HepG2 (cell line): ENCODE measurements at regions not wholly inside any gene's neighbourhood (a gene's known extent, or its start where the extent isn't known, plus 50 kb on each side); places are given as distances from the start of the nearest gene placed in this dataset.
"Not testable (repeated sequence)": the region's sequence is repeated elsewhere in the genome, so short reads cannot be mapped to it uniquely, and the experiment has no call there.

Experiments used
- ATAC-seq: fragments of 200-7000 bp; cut with Tn5 transposase; 3 replicates; pipeline ENCODE4 v1.9.1; 2020; ENCODE audit warnings: mild to moderate bottlenecking, moderate library complexity
- BruUV-seq: library from RNA; stranded (reverse); fragments of 400-500 nt; replicated peaks from 2 replicates; lab custom pipeline; 2021; lab: Mats Ljungman, UMichigan
- CTCF ChIA-PET: fragments of 300-600 bp; formaldehyde crosslinking; extraction: SDS; loops from one replicate; lab custom pipeline; 2021; ENCODE audit warnings: low total read pairs, inconsistent platforms, low intra/inter-chr PET ratio; lab: Yijun Ruan, JAX
- POLR2A ChIA-PET: fragments of 350-600 bp; sonication (Branson Sonifier 250); formaldehyde crosslinking; loops from one replicate; lab custom pipeline; 2020; ENCODE audit warnings: antibody characterized with exemption, inconsistent platforms; lab: Yijun Ruan, JAX
- DNase-seq: peaks from one replicate; pipeline ENCODE4 v3.0.0-alpha.2; 2015; ENCODE audit warnings: low spot score
- FAIRE-seq: peaks from 3 replicates; lab custom pipeline; 2011; peaks lifted over from hg19 to GRCh38; lab: Jason Lieb, UNC
- H2AFZ ChIP-seq: one replicate; pipeline ENCODE4 v1.6.1; 2011; ENCODE audit warnings: low read length, inconsistent platforms
- H3K27ac ChIP-seq: fragments of 300-600 bp; 3 replicates; pipeline ENCODE4 v1.8.0; 2011; ENCODE audit warnings: mixed run types, mild to moderate bottlenecking, mixed read lengths, low read length, inconsistent platforms; ENCODE audit not compliant: insufficient read depth; ENCODE audit errors: extremely low read length
- H3K27me3 ChIP-seq, 2 experiments: fragments of 200-600 bp in 1 of 2; 2 replicates in 1 of 2; 3 replicates in 1 of 2; pipeline versions ENCODE4 v1.6.0 to v1.8.0; 2011; ENCODE audit warnings: low read length in 2 of 2, mild to moderate bottlenecking in 2 of 2, moderate library complexity in 2 of 2, inconsistent platforms in 1 of 2; ENCODE audit not compliant: insufficient read depth in 2 of 2, control insufficient read depth in 1 of 2
- H3K36me3 ChIP-seq, 2 experiments: fragments of 200-600 bp in 1 of 2; replicated peaks in 1 of 2; 2 replicates in 1 of 2; 3 replicates in 1 of 2; pipeline versions ENCODE4 v1.5.1 to v1.8.0; 2011; ENCODE audit warnings: low read length in 2 of 2, inconsistent platforms in 1 of 2; ENCODE audit not compliant: insufficient read depth in 2 of 2, control insufficient read depth in 1 of 2
- H3K4me1 ChIP-seq: 2 replicates; pipeline ENCODE4 v1.5.1; 2012; ENCODE audit warnings: low read length, inconsistent platforms; ENCODE audit not compliant: insufficient read depth
- H3K4me2 ChIP-seq: 2 replicates; pipeline ENCODE4 v1.6.0; 2011; ENCODE audit warnings: low read depth, low read length, inconsistent platforms
- H3K4me3 ChIP-seq, 3 experiments: fragments of 200-600 bp in 1 of 3; sonication (generic), shearing (Covaris generic) in 1 of 3; replicated peaks in 1 of 3; 2 replicates each; pipeline ENCODE4 v1.5.1; 2011 to 2016; ENCODE audit warnings: low read length in 3 of 3, inconsistent platforms in 2 of 3, low read depth in 2 of 3, mild to moderate bottlenecking in 2 of 3, control low read depth in 1 of 3, mixed read lengths in 1 of 3; ENCODE audit not compliant: insufficient read depth in 1 of 3
- H3K79me2 ChIP-seq: one replicate; pipeline ENCODE4 v1.6.1; 2011; ENCODE audit warnings: low read length, inconsistent platforms; ENCODE audit not compliant: insufficient read depth
- H3K9ac ChIP-seq: 2 replicates; pipeline ENCODE4 v1.6.0; 2011; ENCODE audit warnings: mild to moderate bottlenecking, low read depth, low read length, inconsistent platforms; ENCODE audit not compliant: insufficient read depth
- H3K9me3 ChIP-seq: 2 replicates; pipeline ENCODE4 v1.5.1; 2012; ENCODE audit warnings: mild to moderate bottlenecking, low read length
- H4K20me1 ChIP-seq: 2 replicates; pipeline ENCODE4 v1.6.0; 2011; ENCODE audit warnings: inconsistent platforms, mild to moderate bottlenecking, low read length, moderate library complexity; ENCODE audit not compliant: insufficient read depth
- WGBS: methylation state at CpG from one replicate; pipeline ENCODE4 v1.1.6; 2017; ENCODE audit warnings: low lambda C conversion rate; 5-methylcytosine and 5-hydroxymethylcytosine counted together
- in situ Hi-C: cut with HindIII; loops from 2 replicates; pipeline ENCODE4 v1.10.0; 2017; ENCODE audit warnings: low pct_unique_long_range_greater_than_20kb; ENCODE audit not compliant: extremely low pct_ligation_motif_present
- intact Hi-C: fragments of 100-400 bp; cut with micrococcal nuclease; formaldehyde crosslinking; loops from one replicate; pipeline ENCODE4 v1.10.0; 2022; ENCODE audit not compliant: unreplicated experiment
- TF ChIP-seq, protein P1 (sequence below): sonication (generic); formaldehyde crosslinking; IDR thresholded peaks from 2 replicates; pipeline ENCODE4 v1.5.0; 2020; ENCODE audit warnings: mild to moderate bottlenecking, missing genetic modification reagents, moderate library complexity

DNA sequence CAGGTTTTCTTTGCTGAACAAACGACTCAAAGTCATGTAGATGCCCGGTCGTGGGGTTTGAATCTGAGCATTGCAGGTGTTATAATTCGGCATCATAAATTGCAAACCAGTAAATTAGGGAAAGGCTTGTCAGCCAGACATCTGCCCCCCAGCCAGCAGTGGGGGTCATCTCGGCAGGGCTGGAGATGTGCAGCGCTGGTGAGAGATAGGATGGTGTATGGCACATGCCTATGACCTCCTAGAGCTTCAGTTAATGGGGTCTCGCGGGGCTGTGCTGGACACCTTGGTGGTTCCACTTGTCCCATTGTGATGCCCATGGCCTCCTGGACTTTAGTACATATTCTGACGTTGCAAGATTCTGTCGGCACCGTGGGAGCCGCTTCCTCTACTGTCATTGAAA lies 4147.2 kb upstream of the TPTE start:
- H3K4me3 ChIP-seq, intact Hi-C loops, in situ Hi-C loops, H3K9ac ChIP-seq, H3K4me1 ChIP-seq, H3K36me3 ChIP-seq, ATAC-seq, H3K9me3 ChIP-seq, BruUV-seq, H3K27me3 ChIP-seq, FAIRE-seq, H3K27ac ChIP-seq, H4K20me1 ChIP-seq, H2AFZ ChIP-seq, H3K79me2 ChIP-seq, CTCF ChIA-PET: not testable (repeated sequence)
- TF ChIP-seq, protein P1, sequence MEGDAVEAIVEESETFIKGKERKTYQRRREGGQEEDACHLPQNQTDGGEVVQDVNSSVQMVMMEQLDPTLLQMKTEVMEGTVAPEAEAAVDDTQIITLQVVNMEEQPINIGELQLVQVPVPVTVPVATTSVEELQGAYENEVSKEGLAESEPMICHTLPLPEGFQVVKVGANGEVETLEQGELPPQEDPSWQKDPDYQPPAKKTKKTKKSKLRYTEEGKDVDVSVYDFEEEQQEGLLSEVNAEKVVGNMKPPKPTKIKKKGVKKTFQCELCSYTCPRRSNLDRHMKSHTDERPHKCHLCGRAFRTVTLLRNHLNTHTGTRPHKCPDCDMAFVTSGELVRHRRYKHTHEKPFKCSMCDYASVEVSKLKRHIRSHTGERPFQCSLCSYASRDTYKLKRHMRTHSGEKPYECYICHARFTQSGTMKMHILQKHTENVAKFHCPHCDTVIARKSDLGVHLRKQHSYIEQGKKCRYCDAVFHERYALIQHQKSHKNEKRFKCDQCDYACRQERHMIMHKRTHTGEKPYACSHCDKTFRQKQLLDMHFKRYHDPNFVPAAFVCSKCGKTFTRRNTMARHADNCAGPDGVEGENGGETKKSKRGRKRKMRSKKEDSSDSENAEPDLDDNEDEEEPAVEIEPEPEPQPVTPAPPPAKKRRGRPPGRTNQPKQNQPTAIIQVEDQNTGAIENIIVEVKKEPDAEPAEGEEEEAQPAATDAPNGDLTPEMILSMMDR (CRISPR knock-in tag): 0 out of 2 replicates have a peak, but pooled peaks have one; percentile 23
- POLR2A ChIA-PET: interaction anchor here (3.2 kb wide), 1 partner anchor 11 kb away, joined by 27 read pairs; no protein-coding TSS in a partner anchor
- 21% methylated on average over 12 of the region's 12 CpGs for WGBS
- peak; percentile 2 for DNase-seq
- H3K4me2 ChIP-seq: 0 out of 2 replicates have a peak overlapping the region, but pooled peaks have one; percentile 46

DNA sequence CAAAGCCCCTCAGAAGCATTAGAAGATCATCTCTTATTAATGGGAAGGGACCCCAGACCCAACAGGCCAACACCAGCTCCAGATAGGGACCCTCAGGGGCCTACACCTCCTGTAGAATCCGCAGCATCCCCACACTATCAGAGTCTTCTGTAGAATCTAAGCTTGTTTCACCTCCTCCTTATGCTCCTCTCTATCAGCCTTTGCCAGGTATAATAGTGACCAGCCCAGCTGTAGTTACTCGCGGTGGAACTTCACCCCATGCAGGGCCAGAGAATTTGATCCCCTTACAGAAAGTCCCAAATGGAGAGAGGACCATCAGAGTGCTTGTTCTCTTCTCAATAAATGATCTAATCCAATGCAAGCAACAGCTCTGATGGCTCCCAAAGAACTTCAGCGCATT lies 4146.5 kb upstream of the TPTE start:
- H3K4me3 ChIP-seq, H3K9ac ChIP-seq, POLR2A ChIA-PET, H3K36me3 ChIP-seq, H3K27ac ChIP-seq, H2AFZ ChIP-seq, CTCF ChIA-PET, H3K27me3 ChIP-seq, H3K4me2 ChIP-seq, intact Hi-C loops, H3K79me2 ChIP-seq, H3K9me3 ChIP-seq, H4K20me1 ChIP-seq, BruUV-seq, H3K4me1 ChIP-seq, FAIRE-seq, in situ Hi-C loops, ATAC-seq: not testable (repeated sequence)
- peak; percentile 13 for DNase-seq
- WGBS: 17% methylated on average over 4 of the region's 4 CpGs

DNA sequence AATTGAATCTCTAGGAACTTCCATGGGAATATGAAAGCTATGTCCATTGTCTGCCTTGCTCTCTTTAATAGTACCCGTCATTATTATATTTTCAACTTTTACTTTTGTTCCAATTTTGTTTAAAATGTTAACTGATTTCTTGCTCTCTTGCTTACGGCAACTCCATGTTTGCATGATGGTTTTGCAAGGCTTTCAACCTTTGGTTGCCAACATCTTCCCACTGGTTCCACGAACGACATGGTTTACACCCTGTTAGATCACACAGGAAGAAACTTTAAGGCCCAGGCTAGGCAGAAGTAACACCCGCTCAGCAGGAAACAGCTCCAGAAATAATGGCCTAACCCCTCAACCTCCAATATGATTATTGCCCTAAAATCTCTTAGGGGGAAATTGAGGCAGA lies 4145.6 kb upstream of the TPTE start:
- H3K27ac ChIP-seq, ATAC-seq, intact Hi-C loops, in situ Hi-C loops, H2AFZ ChIP-seq, DNase-seq, POLR2A ChIA-PET, H4K20me1 ChIP-seq, H3K4me3 ChIP-seq, FAIRE-seq, BruUV-seq, CTCF ChIA-PET, H3K9ac ChIP-seq, H3K27me3 ChIP-seq, H3K36me3 ChIP-seq, H3K9me3 ChIP-seq, H3K79me2 ChIP-seq, H3K4me1 ChIP-seq, H3K4me2 ChIP-seq: not testable (repeated sequence)
- 16% methylated on average over 5 of the region's 5 CpGs for WGBS

DNA sequence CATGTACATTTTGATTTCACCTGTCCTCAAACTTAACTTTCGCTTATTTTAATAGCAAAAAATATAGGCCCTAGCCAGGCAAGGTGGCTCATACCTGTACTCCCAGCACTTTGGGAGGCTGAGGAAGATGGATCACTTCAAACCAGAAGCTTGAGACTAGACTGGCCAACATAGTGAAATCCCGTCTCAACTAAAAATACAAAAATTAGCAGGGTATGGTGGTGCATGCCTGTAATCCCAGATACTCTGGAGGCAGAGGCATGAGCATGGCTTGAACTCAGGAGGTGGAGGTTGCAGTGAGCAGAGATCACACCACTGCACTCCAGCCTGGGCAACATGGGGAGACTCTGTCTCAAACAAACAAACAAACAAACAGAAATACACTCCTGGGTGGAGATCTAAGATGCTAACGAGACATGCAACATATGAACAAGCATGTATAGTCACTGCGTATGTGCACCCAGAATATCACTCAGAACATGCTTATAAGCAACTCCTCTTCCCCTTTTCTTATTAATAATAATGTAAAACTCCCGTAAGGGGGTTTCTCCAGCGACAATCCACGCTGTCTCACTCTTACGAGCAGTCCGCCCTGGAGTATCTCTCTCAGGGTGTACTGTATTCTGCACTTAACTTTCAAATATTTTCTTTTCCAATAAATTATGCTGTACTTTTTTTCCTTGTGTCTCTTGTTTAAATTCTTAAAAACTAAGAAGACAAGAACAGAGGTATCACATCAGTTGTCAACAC lies 4144.9 kb upstream of the TPTE start:
- H3K27me3 ChIP-seq, H3K79me2 ChIP-seq, H4K20me1 ChIP-seq, H3K4me1 ChIP-seq, DNase-seq, H3K36me3 ChIP-seq, CTCF ChIA-PET, intact Hi-C loops, H3K9me3 ChIP-seq, H3K27ac ChIP-seq, BruUV-seq, POLR2A ChIA-PET, H3K4me2 ChIP-seq, in situ Hi-C loops, H2AFZ ChIP-seq, FAIRE-seq, H3K4me3 ChIP-seq, ATAC-seq, H3K9ac ChIP-seq: not testable (repeated sequence)
- WGBS: 39% methylated on average over 9 of the region's 9 CpGs
